Renal cortical epithelial cell (primary cell): ENCODE measurements at regions not wholly inside any gene's neighbourhood (a gene's known extent, or its start where the extent isn't known, plus 50 kb on each side); places are given as distances from the start of the nearest gene placed in this dataset.

Source experiments
- DNase-seq: peaks from one replicate; pipeline ENCODE4 v3.0.0-alpha.2; 2011; ENCODE audit warnings: low read depth

- peak; percentile 91 for DNase-seq
Measured at GRCh38 chr10:58451193-58451889, 61.3 kb upstream of the BICC1 start.

- no peak for DNase-seq
Measured at GRCh38 chr10:58453105-58453504, 59.6 kb upstream of the BICC1 start.

GRCh38 chr10:58456179-58456578 lies 56.5 kb upstream of the BICC1 start:
- DNase-seq: no peak

GRCh38 chr10:58457761-58458616 lies 54.7 kb upstream of the BICC1 start:
- peak; percentile 94 for DNase-seq

GRCh38 chr10:58459069-58459468 lies 53.6 kb upstream of the BICC1 start:
- no peak for DNase-seq

GRCh38 chr10:58460157-58460556 lies 52.5 kb upstream of the BICC1 start:
- no peak for DNase-seq

GRCh38 chr10:58462863-58463507 lies 49.7 kb upstream of the BICC1 start:
- no peak for DNase-seq
